ENCODE measurements at regions not wholly inside any gene's neighbourhood (a gene's known extent, or its start where the extent isn't known, plus 50 kb on each side); places are given as distances from the start of the nearest gene placed in this dataset.

DNA sequence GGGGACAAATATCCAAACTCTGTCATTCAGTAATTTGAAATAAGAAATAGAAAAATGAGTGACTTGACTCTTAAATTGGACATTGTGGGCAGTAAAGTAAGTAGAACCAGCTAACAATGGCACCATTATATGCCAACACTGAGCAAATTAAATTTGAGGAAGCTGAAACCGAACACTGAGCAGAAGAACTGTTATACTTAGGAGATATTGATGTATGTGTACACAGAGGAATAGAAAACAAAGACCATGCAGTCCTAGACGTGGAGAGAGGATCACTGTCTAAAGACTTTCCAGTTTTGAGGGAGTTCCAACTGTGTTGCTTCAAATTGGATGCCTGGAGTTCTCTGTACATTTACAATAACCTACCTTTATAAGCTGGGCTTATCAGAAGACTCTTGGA is 427.0 kb upstream of the EYS start:
- H3K4me2 ChIP-seq (ENCODE audit: low read length), result no peak overlapping the region
- H3K9ac ChIP-seq, result no peak overlapping the region
- H3K4me3 ChIP-seq (ENCODE audit: low read depth, low read length), result no peak overlapping the region
- no peaks in the 10 kb centered on the region for H3K27me3 ChIP-seq (ENCODE audit: control insufficient read depth, insufficient read depth, low read length)
- TF ChIP-seq, protein P1, sequence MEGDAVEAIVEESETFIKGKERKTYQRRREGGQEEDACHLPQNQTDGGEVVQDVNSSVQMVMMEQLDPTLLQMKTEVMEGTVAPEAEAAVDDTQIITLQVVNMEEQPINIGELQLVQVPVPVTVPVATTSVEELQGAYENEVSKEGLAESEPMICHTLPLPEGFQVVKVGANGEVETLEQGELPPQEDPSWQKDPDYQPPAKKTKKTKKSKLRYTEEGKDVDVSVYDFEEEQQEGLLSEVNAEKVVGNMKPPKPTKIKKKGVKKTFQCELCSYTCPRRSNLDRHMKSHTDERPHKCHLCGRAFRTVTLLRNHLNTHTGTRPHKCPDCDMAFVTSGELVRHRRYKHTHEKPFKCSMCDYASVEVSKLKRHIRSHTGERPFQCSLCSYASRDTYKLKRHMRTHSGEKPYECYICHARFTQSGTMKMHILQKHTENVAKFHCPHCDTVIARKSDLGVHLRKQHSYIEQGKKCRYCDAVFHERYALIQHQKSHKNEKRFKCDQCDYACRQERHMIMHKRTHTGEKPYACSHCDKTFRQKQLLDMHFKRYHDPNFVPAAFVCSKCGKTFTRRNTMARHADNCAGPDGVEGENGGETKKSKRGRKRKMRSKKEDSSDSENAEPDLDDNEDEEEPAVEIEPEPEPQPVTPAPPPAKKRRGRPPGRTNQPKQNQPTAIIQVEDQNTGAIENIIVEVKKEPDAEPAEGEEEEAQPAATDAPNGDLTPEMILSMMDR (IDR thresholded peaks at IDR 0.05), result no peak
- H3K79me2 ChIP-seq, result no peaks in the 10 kb centered on the region
- no peaks in the 10 kb centered on the region for H3K36me3 ChIP-seq (ENCODE audit: control insufficient read depth, insufficient read depth, low read length)
- H3K4me1 ChIP-seq, result no peaks in the 10 kb centered on the region
- H3K27ac ChIP-seq, result no peak overlapping the region
- no peaks in the 10 kb centered on the region for H3K9me3 ChIP-seq (ENCODE audit: control insufficient read depth, low read length)
- H2AFZ ChIP-seq, result no peak overlapping the region

DNA sequence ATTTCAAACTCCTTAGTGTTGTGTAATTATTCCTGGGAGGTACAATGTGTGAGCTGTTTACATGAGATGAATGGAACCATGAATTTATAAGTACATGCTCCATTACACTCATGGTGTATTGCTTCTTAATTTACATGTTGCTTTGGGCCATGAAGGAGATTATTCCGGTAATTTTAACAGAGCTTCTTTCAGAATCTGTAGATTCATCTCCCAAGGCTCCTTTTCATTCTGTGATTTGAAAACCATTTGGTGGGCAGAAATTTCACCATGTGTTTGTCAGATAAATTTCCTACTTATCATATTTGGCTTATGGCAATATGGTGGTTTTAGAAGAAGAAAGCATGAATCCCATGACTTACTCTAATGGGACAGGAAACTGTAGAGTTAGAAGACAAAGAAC is 421.6 kb upstream of the EYS start:
- no peaks in the 10 kb centered on the region for H3K9me3 ChIP-seq (ENCODE audit: control insufficient read depth, low read length)
- TF ChIP-seq, protein P1 (IDR thresholded peaks at IDR 0.05), result no peak
- H3K4me3 ChIP-seq (ENCODE audit: low read depth, low read length), result no peak overlapping the region
- no peak overlapping the region for H3K27ac ChIP-seq
- H3K9ac ChIP-seq, result no peak overlapping the region
- H3K36me3 ChIP-seq (ENCODE audit: control insufficient read depth, insufficient read depth, low read length), result no peaks in the 10 kb centered on the region
- H3K27me3 ChIP-seq (ENCODE audit: control insufficient read depth, insufficient read depth, low read length), result no peaks in the 10 kb centered on the region
- no peaks in the 10 kb centered on the region for H3K79me2 ChIP-seq
- H3K4me2 ChIP-seq (ENCODE audit: low read length), result no peak overlapping the region
- H2AFZ ChIP-seq, result no peak overlapping the region
- H3K4me1 ChIP-seq, result no peaks in the 10 kb centered on the region

DNA sequence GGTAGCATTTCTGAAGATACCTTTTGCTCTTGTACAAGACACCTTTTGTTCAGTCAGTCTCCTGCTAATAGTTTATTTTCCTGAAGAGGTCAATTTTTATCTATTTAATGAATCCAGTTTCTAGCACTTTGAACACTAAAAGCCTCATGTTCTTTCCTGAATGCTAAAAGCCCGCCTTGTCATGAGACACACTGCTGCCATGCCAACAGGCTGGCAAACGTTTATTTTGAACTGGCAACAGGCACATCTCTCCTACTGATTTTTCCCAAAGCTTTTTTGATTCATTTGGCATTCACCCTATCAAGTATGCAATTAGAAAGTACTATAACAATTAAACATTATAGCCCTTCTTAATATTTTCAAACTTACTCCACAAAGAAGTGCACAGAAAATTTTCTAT is 421.2 kb upstream of the EYS start:
- Histone ChIP-seq H3K36me3 (ENCODE audit: control insufficient read depth, insufficient read depth, low read length) (no peaks in the 10 kb centered on the region), H3K4me3 (ENCODE audit: low read depth, low read length) (no peak overlapping the region), H3K79me2 (no peaks in the 10 kb centered on the region), H3K27me3 (ENCODE audit: control insufficient read depth, insufficient read depth, low read length) (no peaks in the 10 kb centered on the region), H3K9ac (no peak overlapping the region), H3K4me1 (no peaks in the 10 kb centered on the region), H2AFZ (no peak overlapping the region), H3K9me3 (ENCODE audit: control insufficient read depth, low read length) (no peaks in the 10 kb centered on the region), H3K27ac (no peak overlapping the region), H3K4me2 (ENCODE audit: low read length) (no peak overlapping the region)
- TF ChIP-seq, protein P1 (IDR thresholded peaks at IDR 0.05), result no peak

DNA sequence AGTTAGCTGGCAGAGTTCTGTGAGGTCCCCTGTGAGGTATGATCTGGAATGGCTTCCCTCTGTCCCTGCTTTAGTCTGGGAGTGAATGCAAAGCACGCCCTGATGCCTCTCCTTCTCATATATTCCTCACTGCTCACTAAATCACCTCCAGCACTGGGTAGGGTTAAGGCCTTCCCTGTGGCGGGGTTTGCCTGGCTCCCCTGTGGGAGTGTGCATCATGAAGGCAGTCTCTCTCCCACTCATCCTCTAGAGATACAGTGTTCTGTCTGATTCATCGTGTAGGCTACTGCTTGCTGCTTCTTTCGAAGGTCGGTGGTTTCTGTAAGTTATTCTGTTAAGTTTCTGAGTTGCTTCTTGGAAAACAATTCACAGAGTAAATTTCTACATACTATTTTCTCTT is 420.0 kb upstream of the EYS start:
- TF ChIP-seq, protein P1 (IDR thresholded peaks at IDR 0.05), result no peak
- H3K79me2 ChIP-seq, result no peaks in the 10 kb centered on the region
- H3K4me3 ChIP-seq (ENCODE audit: low read depth, low read length), result no peak overlapping the region
- no peaks in the 10 kb centered on the region for H3K4me1 ChIP-seq
- no peak overlapping the region for H3K27ac ChIP-seq
- H2AFZ ChIP-seq, result no peak overlapping the region
- H3K9me3 ChIP-seq (ENCODE audit: control insufficient read depth, low read length), result no peaks in the 10 kb centered on the region
- no peak overlapping the region for H3K9ac ChIP-seq
- H3K27me3 ChIP-seq (ENCODE audit: control insufficient read depth, insufficient read depth, low read length), result no peaks in the 10 kb centered on the region
- H3K36me3 ChIP-seq (ENCODE audit: control insufficient read depth, insufficient read depth, low read length), result no peaks in the 10 kb centered on the region
- no peak overlapping the region for H3K4me2 ChIP-seq (ENCODE audit: low read length)

DNA sequence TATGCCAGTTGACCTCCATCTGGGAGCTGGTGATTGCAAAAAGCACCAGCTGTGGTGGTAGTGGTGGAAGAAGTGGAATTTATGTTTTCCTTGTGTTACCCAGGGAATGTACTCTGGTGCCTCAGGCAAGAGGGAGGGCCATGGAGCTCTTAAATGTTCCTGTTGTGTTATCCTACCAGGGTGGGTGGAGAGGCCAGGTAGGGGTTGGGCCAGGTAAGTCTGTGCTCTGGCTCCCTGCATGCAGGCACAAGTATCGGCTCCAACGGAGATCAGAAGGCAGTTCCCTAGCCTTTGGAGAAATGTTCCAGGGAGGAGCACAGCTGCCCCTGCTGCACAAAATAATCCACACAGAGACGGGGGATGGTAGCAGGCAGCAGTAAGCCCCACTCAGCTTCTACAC is 419.3 kb upstream of the EYS start:
- no peak overlapping the region for H3K9ac ChIP-seq
- H3K9me3 ChIP-seq (ENCODE audit: control insufficient read depth, low read length), result no peaks in the 10 kb centered on the region
- no peaks in the 10 kb centered on the region for H3K4me1 ChIP-seq
- H3K27ac ChIP-seq, result no peak overlapping the region
- H3K4me3 ChIP-seq (ENCODE audit: low read depth, low read length), result no peak overlapping the region
- no peak overlapping the region for H3K4me2 ChIP-seq (ENCODE audit: low read length)
- TF ChIP-seq, protein P1 (IDR thresholded peaks at IDR 0.05), result no peak
- no peaks in the 10 kb centered on the region for H3K27me3 ChIP-seq (ENCODE audit: control insufficient read depth, insufficient read depth, low read length)
- no peak overlapping the region for H2AFZ ChIP-seq
- no peaks in the 10 kb centered on the region for H3K36me3 ChIP-seq (ENCODE audit: control insufficient read depth, insufficient read depth, low read length)
- H3K79me2 ChIP-seq, result no peaks in the 10 kb centered on the region
